ENCODE measurements at regions not wholly inside any gene's neighbourhood (a gene's known extent, or its start where the extent isn't known, plus 50 kb on each side); places are given as distances from the start of the nearest gene placed in this dataset.
A peak's percentile ranks its signal among the peaks of the same experiment; 100 is the strongest.

DNA sequence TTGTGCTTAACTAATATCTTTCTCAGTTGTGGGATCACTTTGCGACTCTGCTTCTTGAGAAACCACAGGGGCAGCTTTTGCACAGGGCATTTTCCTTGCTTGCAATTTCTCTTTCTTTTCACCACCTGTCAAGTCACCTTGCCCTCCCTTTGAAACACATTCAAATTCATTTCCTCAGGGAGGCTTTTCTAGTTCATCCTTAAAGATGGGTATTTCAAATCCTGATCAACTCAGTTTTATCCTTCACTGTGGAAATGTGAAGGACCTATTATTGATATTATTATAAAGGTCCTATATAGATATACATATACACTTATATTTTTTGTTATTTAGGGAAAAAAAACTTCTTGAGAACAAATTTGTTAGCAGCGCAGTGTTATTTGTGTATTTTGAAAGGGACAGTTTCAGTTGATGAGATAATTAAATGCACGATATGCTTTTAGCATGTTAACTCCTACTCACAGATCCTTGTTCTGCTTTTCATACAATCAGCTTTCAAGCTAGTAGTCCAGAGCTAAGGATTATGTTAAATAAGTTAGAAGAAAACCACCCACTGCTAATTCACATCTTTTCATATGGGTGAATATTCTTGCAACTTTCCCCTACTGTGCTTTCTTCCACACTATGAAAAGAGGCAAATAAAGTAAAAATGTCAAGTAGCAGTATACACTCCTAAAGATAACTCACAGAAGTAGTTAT is 501.4 kb upstream of the RGS6 start:
- H3K4me3 Mint-ChIP-seq = peak overlapping the region; percentile 16
- 0 out of 2 replicates have a peak overlapping the region, but pooled peaks have one; percentile 73 for H3K27ac Mint-ChIP-seq
- CTCF ChIA-PET = no interaction called here
- DNase-seq (ENCODE audit: low spot score) (no peak), ATAC-seq (no peak; the same call in 1 of the 2 replicates)
- peaks cover 52% of the 10 kb centered on the region for H3K4me1 Mint-ChIP-seq
- H3K27me3 Mint-ChIP-seq (ENCODE audit: low read depth) = peaks cover 5% of the 10 kb centered on the region; the same call in 1 of the 2 replicates
- TF ChIP-seq ESRRA (CRISPR knock-in tag; IDR thresholded peaks at IDR 0.05; ENCODE audit: borderline replicate concordance) (no peak), ZNF263 (CRISPR knock-in tag; IDR thresholded peaks at IDR 0.05; ENCODE audit: low read depth) (no peak), NFYB (CRISPR knock-in tag; conservative IDR thresholded peaks at IDR 0.05; ENCODE audit: low read depth) (no peak), NR3C1 (CRISPR knock-in tag; conservative IDR thresholded peaks at IDR 0.05; ENCODE audit: low read depth) (no peak), ZNF396 (CRISPR knock-in tag; IDR thresholded peaks at IDR 0.05; ENCODE audit: borderline replicate concordance) (no peak), TEAD4 (CRISPR knock-in tag; IDR thresholded peaks at IDR 0.05) (no peak), FOXK1 (CRISPR knock-in tag; IDR thresholded peaks at IDR 0.05) (no peak), ZNF219 (CRISPR knock-in tag; IDR thresholded peaks at IDR 0.05; ENCODE audit: borderline replicate concordance) (no peak)
- TF ChIP-seq, protein P1, sequence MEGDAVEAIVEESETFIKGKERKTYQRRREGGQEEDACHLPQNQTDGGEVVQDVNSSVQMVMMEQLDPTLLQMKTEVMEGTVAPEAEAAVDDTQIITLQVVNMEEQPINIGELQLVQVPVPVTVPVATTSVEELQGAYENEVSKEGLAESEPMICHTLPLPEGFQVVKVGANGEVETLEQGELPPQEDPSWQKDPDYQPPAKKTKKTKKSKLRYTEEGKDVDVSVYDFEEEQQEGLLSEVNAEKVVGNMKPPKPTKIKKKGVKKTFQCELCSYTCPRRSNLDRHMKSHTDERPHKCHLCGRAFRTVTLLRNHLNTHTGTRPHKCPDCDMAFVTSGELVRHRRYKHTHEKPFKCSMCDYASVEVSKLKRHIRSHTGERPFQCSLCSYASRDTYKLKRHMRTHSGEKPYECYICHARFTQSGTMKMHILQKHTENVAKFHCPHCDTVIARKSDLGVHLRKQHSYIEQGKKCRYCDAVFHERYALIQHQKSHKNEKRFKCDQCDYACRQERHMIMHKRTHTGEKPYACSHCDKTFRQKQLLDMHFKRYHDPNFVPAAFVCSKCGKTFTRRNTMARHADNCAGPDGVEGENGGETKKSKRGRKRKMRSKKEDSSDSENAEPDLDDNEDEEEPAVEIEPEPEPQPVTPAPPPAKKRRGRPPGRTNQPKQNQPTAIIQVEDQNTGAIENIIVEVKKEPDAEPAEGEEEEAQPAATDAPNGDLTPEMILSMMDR (IDR thresholded peaks at IDR 0.05) = no peak
- TF ChIP-seq, protein P2, sequence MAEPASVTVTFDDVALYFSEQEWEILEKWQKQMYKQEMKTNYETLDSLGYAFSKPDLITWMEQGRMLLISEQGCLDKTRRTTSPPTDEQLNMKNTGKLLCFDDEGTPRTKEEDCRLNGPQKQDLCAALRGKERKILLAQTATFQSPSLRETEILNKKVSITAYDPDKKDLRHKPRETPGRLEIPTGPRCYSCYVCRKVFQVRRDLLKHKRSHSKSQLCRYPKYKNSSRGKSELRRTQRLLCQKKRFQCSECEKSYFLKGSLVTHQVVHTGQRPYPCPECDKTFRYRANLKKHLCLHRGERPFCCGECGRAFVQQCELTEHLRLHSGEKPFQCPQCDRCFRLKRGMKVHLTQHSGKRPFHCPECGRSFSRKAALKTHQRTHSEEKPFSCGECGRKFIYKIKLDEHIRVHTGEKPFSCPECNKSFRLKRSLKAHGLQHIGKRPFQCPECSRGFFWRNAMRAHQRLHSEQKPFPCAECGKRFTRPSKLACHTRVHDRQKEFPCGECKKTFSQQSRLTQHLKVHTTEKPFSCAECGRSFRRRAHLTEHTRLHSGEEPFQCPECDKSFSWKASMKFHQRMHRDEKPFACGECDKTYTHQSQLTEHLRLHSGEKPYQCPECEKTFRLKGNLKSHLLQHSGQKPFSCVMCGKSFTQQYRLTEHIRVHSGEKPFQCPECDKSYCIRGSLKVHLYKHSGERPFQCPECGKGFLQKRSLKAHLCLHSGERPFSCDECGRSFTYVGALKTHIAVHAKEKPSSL (CRISPR knock-in tag; conservative IDR thresholded peaks at IDR 0.05) = no peak
- TF ChIP-seq, protein P3, sequence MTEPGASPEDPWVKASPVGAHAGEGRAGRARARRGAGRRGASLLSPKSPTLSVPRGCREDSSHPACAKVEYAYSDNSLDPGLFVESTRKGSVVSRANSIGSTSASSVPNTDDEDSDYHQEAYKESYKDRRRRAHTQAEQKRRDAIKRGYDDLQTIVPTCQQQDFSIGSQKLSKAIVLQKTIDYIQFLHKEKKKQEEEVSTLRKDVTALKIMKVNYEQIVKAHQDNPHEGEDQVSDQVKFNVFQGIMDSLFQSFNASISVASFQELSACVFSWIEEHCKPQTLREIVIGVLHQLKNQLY (CRISPR knock-in tag; IDR thresholded peaks at IDR 0.05) = no peak
- TF ChIP-seq, protein P4, sequence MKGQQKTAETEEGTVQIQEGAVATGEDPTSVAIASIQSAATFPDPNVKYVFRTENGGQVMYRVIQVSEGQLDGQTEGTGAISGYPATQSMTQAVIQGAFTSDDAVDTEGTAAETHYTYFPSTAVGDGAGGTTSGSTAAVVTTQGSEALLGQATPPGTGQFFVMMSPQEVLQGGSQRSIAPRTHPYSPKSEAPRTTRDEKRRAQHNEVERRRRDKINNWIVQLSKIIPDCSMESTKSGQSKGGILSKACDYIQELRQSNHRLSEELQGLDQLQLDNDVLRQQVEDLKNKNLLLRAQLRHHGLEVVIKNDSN (CRISPR knock-in tag; IDR thresholded peaks at IDR 0.05) = no peak
- TF ChIP-seq, protein P5, sequence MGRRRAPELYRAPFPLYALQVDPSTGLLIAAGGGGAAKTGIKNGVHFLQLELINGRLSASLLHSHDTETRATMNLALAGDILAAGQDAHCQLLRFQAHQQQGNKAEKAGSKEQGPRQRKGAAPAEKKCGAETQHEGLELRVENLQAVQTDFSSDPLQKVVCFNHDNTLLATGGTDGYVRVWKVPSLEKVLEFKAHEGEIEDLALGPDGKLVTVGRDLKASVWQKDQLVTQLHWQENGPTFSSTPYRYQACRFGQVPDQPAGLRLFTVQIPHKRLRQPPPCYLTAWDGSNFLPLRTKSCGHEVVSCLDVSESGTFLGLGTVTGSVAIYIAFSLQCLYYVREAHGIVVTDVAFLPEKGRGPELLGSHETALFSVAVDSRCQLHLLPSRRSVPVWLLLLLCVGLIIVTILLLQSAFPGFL (CRISPR knock-in tag; IDR thresholded peaks at IDR 0.05; ENCODE audit: borderline replicate concordance) = no peak
- peaks cover 27% of the 10 kb centered on the region for H3K36me3 Mint-ChIP-seq
- POLR2A ChIA-PET = no interaction called here
- H3K9me3 Mint-ChIP-seq = peaks cover 17% of the 10 kb centered on the region

DNA sequence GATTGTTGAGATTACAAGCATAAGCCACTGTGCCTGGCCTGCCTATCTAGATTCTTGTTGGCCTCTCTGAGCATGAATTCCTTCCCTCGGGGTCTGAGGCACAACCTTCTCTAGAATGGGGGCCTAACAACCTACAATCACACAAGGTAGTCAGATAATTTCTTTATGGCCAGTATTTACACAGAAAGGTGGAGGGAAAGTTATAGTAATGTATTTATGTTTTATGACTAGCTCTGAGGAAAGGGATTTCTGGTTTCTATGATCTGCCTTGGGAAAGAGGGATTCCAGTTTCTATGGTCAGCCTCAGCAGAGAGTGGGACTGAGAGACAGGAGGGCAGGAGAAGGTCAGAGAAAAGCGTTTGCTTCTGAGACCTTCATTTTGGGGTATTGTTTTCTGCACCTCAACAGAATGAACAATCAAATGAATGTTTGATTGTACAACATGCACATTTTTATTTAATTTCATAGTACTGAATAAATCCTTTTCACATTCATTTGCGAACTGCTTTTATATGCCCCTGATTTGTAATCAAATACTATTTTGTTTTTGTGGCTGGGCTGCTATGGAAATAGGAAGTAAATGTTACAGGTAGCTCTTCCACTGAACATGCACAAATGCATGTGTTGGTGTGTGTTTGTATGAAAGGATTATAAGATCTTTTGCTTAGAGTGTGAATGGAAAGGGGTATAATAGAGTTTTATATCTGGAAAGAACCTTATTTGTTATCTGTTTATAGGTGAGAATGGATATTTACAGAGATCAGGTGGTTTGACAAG is 499.7 kb upstream of the RGS6 start:
- H3K27me3 Mint-ChIP-seq (ENCODE audit: low read depth) = no peaks in the 10 kb centered on the region; the same call in 1 of the 2 replicates
- no peak for DNase-seq (ENCODE audit: low spot score)
- POLR2A ChIA-PET = no interaction called here
- H3K4me1 Mint-ChIP-seq = peaks cover 51% of the 10 kb centered on the region
- CTCF ChIA-PET = interaction anchor here (0.6 kb wide), 1 partner anchor 47 kb away, joined by 4 read pairs; no protein-coding TSS in a partner anchor
- peak overlapping the region; percentile 3; the same call in 1 of the 2 replicates for H3K27ac Mint-ChIP-seq
- H3K36me3 Mint-ChIP-seq = peaks cover 12% of the 10 kb centered on the region
- no peak overlapping the region for H3K4me3 Mint-ChIP-seq
- TF ChIP-seq, protein P6, sequence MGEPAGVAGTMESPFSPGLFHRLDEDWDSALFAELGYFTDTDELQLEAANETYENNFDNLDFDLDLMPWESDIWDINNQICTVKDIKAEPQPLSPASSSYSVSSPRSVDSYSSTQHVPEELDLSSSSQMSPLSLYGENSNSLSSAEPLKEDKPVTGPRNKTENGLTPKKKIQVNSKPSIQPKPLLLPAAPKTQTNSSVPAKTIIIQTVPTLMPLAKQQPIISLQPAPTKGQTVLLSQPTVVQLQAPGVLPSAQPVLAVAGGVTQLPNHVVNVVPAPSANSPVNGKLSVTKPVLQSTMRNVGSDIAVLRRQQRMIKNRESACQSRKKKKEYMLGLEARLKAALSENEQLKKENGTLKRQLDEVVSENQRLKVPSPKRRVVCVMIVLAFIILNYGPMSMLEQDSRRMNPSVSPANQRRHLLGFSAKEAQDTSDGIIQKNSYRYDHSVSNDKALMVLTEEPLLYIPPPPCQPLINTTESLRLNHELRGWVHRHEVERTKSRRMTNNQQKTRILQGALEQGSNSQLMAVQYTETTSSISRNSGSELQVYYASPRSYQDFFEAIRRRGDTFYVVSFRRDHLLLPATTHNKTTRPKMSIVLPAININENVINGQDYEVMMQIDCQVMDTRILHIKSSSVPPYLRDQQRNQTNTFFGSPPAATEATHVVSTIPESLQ (CRISPR knock-in tag; IDR thresholded peaks at IDR 0.05) = no peak
- TF ChIP-seq HMGA2 (CRISPR knock-in tag; IDR thresholded peaks at IDR 0.05) (no peak), TCF7 (CRISPR knock-in tag; IDR thresholded peaks at IDR 0.05; ENCODE audit: low read depth) (no peak), RELA (CRISPR knock-in tag; IDR thresholded peaks at IDR 0.05; ENCODE audit: borderline replicate concordance) (no peak), CBFB (CRISPR knock-in tag; IDR thresholded peaks at IDR 0.05; ENCODE audit: low read depth) (no peak)
- ATAC-seq = no peak
- H3K9me3 Mint-ChIP-seq = peaks cover 2% of the 10 kb centered on the region

All from WTC11 (cell line).